Colonic mucosa (tissue), 4 donors: ENCODE measurements at regions not wholly inside any gene's neighbourhood (a gene's known extent, or its start where the extent isn't known, plus 50 kb on each side); places are given as distances from the start of the nearest gene placed in this dataset.

Source experiments
- DNase-seq: peaks from one replicate; pipeline ENCODE4 v3.0.0-alpha.2; 2020
- H3K27ac ChIP-seq: fragments of 200-600 bp; one replicate; pipeline ENCODE4 v1.8.0; 2021
- H3K27me3 ChIP-seq: fragments of 200-600 bp; one replicate; pipeline ENCODE4 v1.8.0; 2021
- H3K36me3 ChIP-seq: fragments of 200-600 bp; one replicate; pipeline ENCODE4 v1.8.0; 2021
- H3K4me1 ChIP-seq: fragments of 200-600 bp; one replicate; pipeline ENCODE4 v1.8.0; 2021; ENCODE audit warnings: mild to moderate bottlenecking
- H3K4me3 ChIP-seq: fragments of 200-600 bp; one replicate; pipeline ENCODE4 v1.8.0; 2021
- H3K9ac ChIP-seq, 2 donors: one replicate each; pipeline ENCODE4 v1.7.0; 2013; ENCODE audit warnings: control low read depth in 2 of 2, low read depth in 2 of 2, low read length in 2 of 2
- H3K9me3 ChIP-seq: fragments of 200-600 bp; one replicate; pipeline ENCODE4 v1.8.0; 2021
- intact Hi-C: fragments of 100-400 bp; cut with DNase I; formaldehyde crosslinking; loops from one replicate; pipeline ENCODE4 v1.14.1; 2022
- TF ChIP-seq, protein P1 (sequence below): fragments of 200-600 bp; IDR thresholded peaks from one replicate; pipeline ENCODE4 v1.8.0; 2022; ENCODE audit warnings: antibody characterized with exemption, mild to moderate bottlenecking
- donor health status: healthy.
- donor health status: DM: no; HTN: no; CAD: no.
- donor health status: DM: no; HTN: no; CAD: no.

GRCh38 chr14:51484485-51484884 is 167.2 kb upstream of the FRMD6 start:
- DNase-seq, result no peak
- no peak overlapping the region for H3K4me3 ChIP-seq
- H3K27me3 ChIP-seq, result no peaks in the 10 kb centered on the region
- H3K4me1 ChIP-seq, result no peaks in the 10 kb centered on the region
- H3K9ac ChIP-seq, result no peak overlapping the region
- H3K36me3 ChIP-seq, result no peaks in the 10 kb centered on the region
- intact Hi-C loops, result no loop called here
- TF ChIP-seq, protein P1, sequence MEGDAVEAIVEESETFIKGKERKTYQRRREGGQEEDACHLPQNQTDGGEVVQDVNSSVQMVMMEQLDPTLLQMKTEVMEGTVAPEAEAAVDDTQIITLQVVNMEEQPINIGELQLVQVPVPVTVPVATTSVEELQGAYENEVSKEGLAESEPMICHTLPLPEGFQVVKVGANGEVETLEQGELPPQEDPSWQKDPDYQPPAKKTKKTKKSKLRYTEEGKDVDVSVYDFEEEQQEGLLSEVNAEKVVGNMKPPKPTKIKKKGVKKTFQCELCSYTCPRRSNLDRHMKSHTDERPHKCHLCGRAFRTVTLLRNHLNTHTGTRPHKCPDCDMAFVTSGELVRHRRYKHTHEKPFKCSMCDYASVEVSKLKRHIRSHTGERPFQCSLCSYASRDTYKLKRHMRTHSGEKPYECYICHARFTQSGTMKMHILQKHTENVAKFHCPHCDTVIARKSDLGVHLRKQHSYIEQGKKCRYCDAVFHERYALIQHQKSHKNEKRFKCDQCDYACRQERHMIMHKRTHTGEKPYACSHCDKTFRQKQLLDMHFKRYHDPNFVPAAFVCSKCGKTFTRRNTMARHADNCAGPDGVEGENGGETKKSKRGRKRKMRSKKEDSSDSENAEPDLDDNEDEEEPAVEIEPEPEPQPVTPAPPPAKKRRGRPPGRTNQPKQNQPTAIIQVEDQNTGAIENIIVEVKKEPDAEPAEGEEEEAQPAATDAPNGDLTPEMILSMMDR, result no peak
- H3K27ac ChIP-seq, result no peak overlapping the region
- no peaks in the 10 kb centered on the region for H3K9me3 ChIP-seq

DNA sequence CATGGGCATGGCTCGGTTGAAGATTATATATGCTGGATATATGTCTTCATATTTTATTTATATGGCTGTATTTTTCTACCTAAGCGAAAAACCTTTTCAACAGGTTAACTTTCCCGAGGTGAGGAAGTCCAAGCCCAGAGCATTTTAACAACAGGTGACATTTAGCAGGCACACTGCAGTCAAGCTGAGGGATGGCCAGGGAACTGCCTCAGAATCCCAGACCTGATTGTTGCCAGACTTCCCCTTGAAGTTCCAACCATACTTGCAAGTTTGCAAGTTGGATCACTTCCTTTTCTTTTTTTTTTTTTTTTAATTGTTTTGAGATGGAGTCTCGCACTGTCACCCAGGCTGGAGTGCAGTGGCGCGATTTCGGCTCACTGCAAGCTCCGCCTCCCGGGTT is 166.0 kb upstream of the FRMD6 start:
- Histone ChIP-seq H3K4me1 (no peaks in the 10 kb centered on the region), H3K9me3 (no peaks in the 10 kb centered on the region), H3K4me3 (no peak overlapping the region), H3K27me3 (no peaks in the 10 kb centered on the region), H3K9ac (no peak overlapping the region), H3K36me3 (no peaks in the 10 kb centered on the region), H3K27ac (no peak overlapping the region)
- TF ChIP-seq, protein P1, result no peak
- DNase-seq, result no peak
- intact Hi-C loops, result no loop called here

GRCh38 chr14:51487848-51488247 is 163.9 kb upstream of the FRMD6 start:
- H3K27me3 ChIP-seq, result no peaks in the 10 kb centered on the region
- no peak overlapping the region for H3K9ac ChIP-seq
- no peaks in the 10 kb centered on the region for H3K9me3 ChIP-seq
- no peak overlapping the region for H3K4me3 ChIP-seq
- DNase-seq, result no peak
- intact Hi-C loops, result no loop called here
- no peaks in the 10 kb centered on the region for H3K36me3 ChIP-seq
- H3K27ac ChIP-seq, result no peak overlapping the region
- TF ChIP-seq, protein P1, result no peak
- H3K4me1 ChIP-seq, result no peaks in the 10 kb centered on the region

GRCh38 chr14:51488569-51489220 is 163.0 kb upstream of the FRMD6 start:
- Histone ChIP-seq H3K4me3 (no peak overlapping the region), H3K4me1 (no peaks in the 10 kb centered on the region), H3K36me3 (no peaks in the 10 kb centered on the region), H3K9ac (no peak overlapping the region), H3K27ac (no peak overlapping the region), H3K9me3 (no peaks in the 10 kb centered on the region), H3K27me3 (no peaks in the 10 kb centered on the region)
- intact Hi-C loops, result no loop called here
- no peak for DNase-seq
- TF ChIP-seq, protein P1, result no peak

- H3K27me3 ChIP-seq, result no peaks in the 10 kb centered on the region
- H3K9me3 ChIP-seq, result no peaks in the 10 kb centered on the region
- no peak overlapping the region for H3K9ac ChIP-seq
- no peak for DNase-seq
- H3K36me3 ChIP-seq, result no peaks in the 10 kb centered on the region
- TF ChIP-seq, protein P1, result no peak
- H3K4me1 ChIP-seq, result no peaks in the 10 kb centered on the region
- H3K27ac ChIP-seq, result no peak overlapping the region
- H3K4me3 ChIP-seq, result no peak overlapping the region
- intact Hi-C loops, result no loop called here
Observed at GRCh38 chr14:51490205-51490604, 161.5 kb upstream of the FRMD6 start.
